K562 (cell line): ENCODE measurements at regions not wholly inside any gene's neighbourhood (a gene's known extent, or its start where the extent isn't known, plus 50 kb on each side); places are given as distances from the start of the nearest gene placed in this dataset.
A peak's percentile ranks its signal among the peaks of the same experiment; 100 is the strongest.
"Not testable (repeated sequence)": the region's sequence is repeated elsewhere in the genome, so short reads cannot be mapped to it uniquely, and the experiment has no call there.

ENCODE experiments used
- ATAC-seq: fragments of 200-7000 bp; cut with Tn5 transposase; 3 replicates; pipeline ENCODE4 v1.9.1; 2020; ENCODE audit warnings: moderate library complexity
- BruUV-seq: library from RNA; stranded (reverse); fragments of 400-500 nt; replicated peaks from 2 replicates; lab custom pipeline; 2021; lab: Mats Ljungman, UMichigan
- CTCF ChIA-PET: fragments of 300-600 bp; formaldehyde crosslinking; extraction: SDS; loops from one replicate; lab custom pipeline; 2021; ENCODE audit warnings: low intra/inter-chr PET ratio; lab: Yijun Ruan, JAX
- POLR2A ChIA-PET: fragments of 300-600, 350-650 bp; sonication (Branson Sonifier 250); formaldehyde crosslinking; extraction: SDS; loops from one replicate; lab custom pipeline; 2021; ENCODE audit warnings: antibody characterized with exemption, inconsistent platforms; lab: Yijun Ruan, JAX
- DNase-seq, 4 experiments: peaks; one replicate each; pipeline versions ENCODE4 v3.0.0 to v3.0.0-alpha.2; 2011 to 2018; ENCODE audit warnings: low spot score in 3 of 4, mixed read lengths in 3 of 4; ENCODE audit errors: extremely low read depth in 1 of 4
- FAIRE-seq: peaks from 2 replicates; lab custom pipeline; 2011; peaks lifted over from hg19 to GRCh38; lab: Jason Lieb, UNC
- H2AFZ ChIP-seq: 2 replicates; pipeline ENCODE4 v1.6.0; 2011; ENCODE audit warnings: low read depth, low read length, control low read depth, inconsistent platforms
- H3K27ac ChIP-seq: fragments of 200-600 bp; 3 replicates; pipeline ENCODE4 v1.8.0; 2011; ENCODE audit warnings: low read depth, mild to moderate bottlenecking, control low read depth, inconsistent platforms, low read length, moderate library complexity, mixed read lengths; ENCODE audit errors: extremely low read depth
- H3K27me3 ChIP-seq, 2 experiments: fragments of 300-600 bp in 1 of 2; 2 replicates in 1 of 2; 3 replicates in 1 of 2; pipeline versions ENCODE4 v1.6.0 to v1.8.0; 2011; ENCODE audit warnings: inconsistent platforms in 2 of 2, low read length in 2 of 2, mild to moderate bottlenecking in 1 of 2, mixed read lengths in 1 of 2, moderate library complexity in 1 of 2; ENCODE audit not compliant: control insufficient read depth in 2 of 2, insufficient read depth in 2 of 2
- H3K36me3 ChIP-seq: fragments of 300-600 bp; 3 replicates; pipeline ENCODE4 v1.8.0; 2011; ENCODE audit warnings: mild to moderate bottlenecking, low read length, inconsistent platforms; ENCODE audit not compliant: control insufficient read depth, insufficient read depth
- H3K4me1 ChIP-seq, 2 experiments: fragments of 200-600 bp in 1 of 2; replicated peaks in 1 of 2; 2 replicates in 1 of 2; 3 replicates in 1 of 2; pipeline versions ENCODE4 v1.5.1 to v1.8.0; 2011; ENCODE audit warnings: inconsistent platforms in 2 of 2, low read length in 2 of 2, mild to moderate bottlenecking in 1 of 2, mixed read lengths in 1 of 2, moderate library complexity in 1 of 2; ENCODE audit not compliant: control insufficient read depth in 2 of 2, insufficient read depth in 2 of 2
- H3K4me2 ChIP-seq: 2 replicates; pipeline ENCODE4 v1.6.1; 2011; ENCODE audit warnings: low read length, control low read depth, inconsistent platforms, mixed read lengths; ENCODE audit not compliant: insufficient read depth
- H3K4me3 ChIP-seq: fragments of 200-600 bp; sonication (generic), shearing (Covaris generic); 2 replicates; pipeline ENCODE4 v1.5.1; 2016; ENCODE audit warnings: control low read depth, inconsistent platforms
- H3K79me2 ChIP-seq: fragments of 200-600 bp; 3 replicates; pipeline ENCODE4 v1.8.0; 2011; ENCODE audit warnings: low read length, inconsistent platforms; ENCODE audit not compliant: control insufficient read depth, insufficient read depth
- H3K9ac ChIP-seq, 2 experiments: 2 replicates each; pipeline versions ENCODE4 v1.6.0 to v1.6.1; 2011; ENCODE audit warnings: low read depth in 2 of 2, low read length in 2 of 2, control low read depth in 1 of 2, inconsistent platforms in 1 of 2, mild to moderate bottlenecking in 1 of 2, mixed read lengths in 1 of 2; ENCODE audit not compliant: insufficient read depth in 1 of 2
- H3K9me1 ChIP-seq: one replicate; pipeline ENCODE4 v1.6.0; 2011; ENCODE audit warnings: inconsistent platforms, mild to moderate bottlenecking, low read length, moderate library complexity; ENCODE audit not compliant: control insufficient read depth, insufficient read depth
- H3K9me3 ChIP-seq: replicated peaks from 2 replicates; pipeline ENCODE4 v1.5.1; 2011; ENCODE audit warnings: low read depth, low read length, inconsistent platforms; ENCODE audit not compliant: control insufficient read depth, insufficient read depth
- H4K20me1 ChIP-seq: replicated peaks from 2 replicates; pipeline ENCODE4 v1.6.1; 2011; ENCODE audit warnings: low read length, inconsistent platforms, mixed read lengths; ENCODE audit not compliant: control insufficient read depth, insufficient read depth
- CC2D1A ChIP-seq: fragments of 450-650 bp; IDR thresholded peaks from 2 replicates; pipeline ENCODE4 v1.6.1; 2017; ENCODE audit warnings: mild to moderate bottlenecking
- CHAMP1 ChIP-seq: fragments of 450-650 bp; IDR thresholded peaks from 2 replicates; pipeline ENCODE4 v1.6.1; 2016; ENCODE audit warnings: mild to moderate bottlenecking
- DPF2 ChIP-seq: fragments of 450-650 bp; IDR thresholded peaks from 2 replicates; pipeline ENCODE4 v1.6.1; 2016
- HDAC2 ChIP-seq: fragments of 450-650 bp; IDR thresholded peaks from 2 replicates; pipeline ENCODE4 v1.6.1; 2016; ENCODE audit warnings: mild to moderate bottlenecking
- KDM1A ChIP-seq, 2 experiments: fragments of 450-650 bp; IDR thresholded peaks; 2 replicates each; pipeline ENCODE4 v1.6.1; 2016; ENCODE audit warnings: mild to moderate bottlenecking in 2 of 2
- MAZ ChIP-seq, 2 experiments: fragments of 450-650 bp in 1 of 2; sonication (generic) in 1 of 2; formaldehyde crosslinking; IDR thresholded peaks in 1 of 2; conservative IDR thresholded peaks in 1 of 2; 2 replicates each; pipeline versions ENCODE4 v1.4.0 to v1.5.0; 2020; ENCODE audit warnings: mild to moderate bottlenecking in 1 of 2, missing genetic modification reagents in 1 of 2
- PHF8 ChIP-seq: fragments of 200-600 bp; sonication (generic); IDR thresholded peaks from 2 replicates; pipeline ENCODE4 v1.6.1; 2012; ENCODE audit warnings: mixed run types, mild to moderate bottlenecking, inconsistent platforms, low read length, moderate library complexity, borderline replicate concordance
- SMAD4 ChIP-seq: fragments of 250-450 bp; sonication (Bioruptor Pico); conservative IDR thresholded peaks from 2 replicates; pipeline ENCODE4 v1.8.0; 2021; ENCODE audit warnings: inconsistent platforms, mild to moderate bottlenecking, moderate library complexity
- SMARCA4 ChIP-seq: fragments of 450-650 bp; IDR thresholded peaks from 2 replicates; pipeline ENCODE4 v1.6.1; 2016
- ZNF143 ChIP-seq: sonication (generic); formaldehyde crosslinking; IDR thresholded peaks from 2 replicates; pipeline ENCODE4 v1.9.0; 2022; ENCODE audit warnings: mild to moderate bottlenecking, missing genetic modification reagents
- ZNF318 ChIP-seq, 2 experiments: fragments of 450-650 bp; IDR thresholded peaks; 2 replicates each; pipeline ENCODE4 v1.6.1; 2016; ENCODE audit warnings: mild to moderate bottlenecking in 2 of 2, borderline replicate concordance in 1 of 2, low read depth in 1 of 2, moderate library complexity in 1 of 2
- WGBS: fragments of 100-300 bp; shearing (Covaris generic); methylation state at CpG from one replicate; pipeline ENCODE4 v1.1.6; 2016; ENCODE audit warnings: low coverage, mixed read lengths; ENCODE audit not compliant: insufficient coverage; ENCODE audit errors: missing lambda C conversion rate; 5-methylcytosine and 5-hydroxymethylcytosine counted together
- in situ Hi-C: fragments of 300-500 bp; cut with MboI; formaldehyde crosslinking; loops from 4 replicates; pipeline ENCODE4 v1.15.0; 2018; ENCODE audit warnings: inconsistent platforms, mixed read lengths
- intact Hi-C: fragments of 100-400 bp; cut with micrococcal nuclease; formaldehyde crosslinking; loops from 2 replicates; pipeline ENCODE4 v1.14.2; 2022

- FAIRE-seq = not testable (repeated sequence)
- 0 out of 3 replicates have a peak, but pooled peaks have one; percentile 2 for ATAC-seq
- 0 out of 4 replicates have a peak, but pooled peaks of 1 of the 2 experiments have one; percentile 7 for TF ChIP-seq MAZ (CRISPR knock-in tag; conservative IDR thresholded peaks at IDR 0.05 in 1 of 2, IDR thresholded peaks at IDR 0.05 in 1 of 2)
- peak; percentile 16; the same call in 1 of the 2 replicates for TF ChIP-seq SMARCA4
- TF ChIP-seq KDM1A (IDR thresholded peaks at IDR 0.05) = peak in 1 of 2 experiments; percentile 1; a peak in 2 of 4 replicates
- 0 out of 2 replicates have a peak, but pooled peaks have one; percentile 10 for TF ChIP-seq PHF8
- TF ChIP-seq DPF2 = peak; percentile 76; the same call in 1 of the 2 replicates
- TF ChIP-seq SMAD4 = peak; percentile 61; the same call in 1 of the 2 replicates
- TF ChIP-seq CC2D1A = 0 out of 2 replicates have a peak, but pooled peaks have one; percentile 1
- 0 out of 4 replicates have a peak, but pooled peaks of 1 of the 2 experiments have one; percentile 10 for TF ChIP-seq ZNF318 (IDR thresholded peaks at IDR 0.05; ENCODE audit: borderline replicate concordance in 1 of 2, low read depth in 1 of 2)
- TF ChIP-seq ZNF143 (CRISPR knock-in tag) = peak; percentile 42; the same call in 1 of the 2 replicates
- TF ChIP-seq HDAC2 = 0 out of 2 replicates have a peak, but pooled peaks have one; percentile 36
- peak; percentile 13 for TF ChIP-seq CHAMP1
Measured at GRCh38 chr6:27774264-27774600, 138.0 kb downstream of the OR2B2 start.

More at GRCh38 chr6:27774264-27774600, 138.0 kb downstream of the OR2B2 start:
- H2AFZ ChIP-seq, H3K9ac ChIP-seq, H3K27me3 ChIP-seq, H3K27ac ChIP-seq, H3K9me3 ChIP-seq, in situ Hi-C loops, H3K36me3 ChIP-seq, H3K9me1 ChIP-seq, H3K79me2 ChIP-seq, CTCF ChIA-PET, BruUV-seq, intact Hi-C loops, H4K20me1 ChIP-seq, H3K4me3 ChIP-seq: not testable (repeated sequence)
- Histone ChIP-seq H3K4me2 (peak overlapping the region; percentile 13; the same call in 1 of the 2 replicates), H3K4me1 (peaks cover 22 to 40% of the 10 kb centered on the region in 2 experiments)
- WGBS = 25% methylated on average over 8 of the region's 8 CpGs
- DNase-seq = peak in 1 of 4 experiments; percentile 50
- POLR2A ChIA-PET = interaction anchor here (0.6 to 2.9 kb wide), 2 partner anchors 16 to 19 kb away, joined by 3 to 17 read pairs; no protein-coding TSS in a partner anchor
